Eye (tissue), 1 donor: ENCODE measurements at regions not wholly inside any gene's neighbourhood (a gene's known extent, or its start where the extent isn't known, plus 50 kb on each side); places are given as distances from the start of the nearest gene placed in this dataset.
A peak's percentile ranks its signal among the peaks of the same experiment; 100 is the strongest.
"Not testable (repeated sequence)": the region's sequence is repeated elsewhere in the genome, so short reads cannot be mapped to it uniquely, and the experiment has no call there.

Experiments
- DNase-seq: peaks from one replicate; pipeline ENCODE4 v3.0.0-alpha.2; 2015

DNA sequence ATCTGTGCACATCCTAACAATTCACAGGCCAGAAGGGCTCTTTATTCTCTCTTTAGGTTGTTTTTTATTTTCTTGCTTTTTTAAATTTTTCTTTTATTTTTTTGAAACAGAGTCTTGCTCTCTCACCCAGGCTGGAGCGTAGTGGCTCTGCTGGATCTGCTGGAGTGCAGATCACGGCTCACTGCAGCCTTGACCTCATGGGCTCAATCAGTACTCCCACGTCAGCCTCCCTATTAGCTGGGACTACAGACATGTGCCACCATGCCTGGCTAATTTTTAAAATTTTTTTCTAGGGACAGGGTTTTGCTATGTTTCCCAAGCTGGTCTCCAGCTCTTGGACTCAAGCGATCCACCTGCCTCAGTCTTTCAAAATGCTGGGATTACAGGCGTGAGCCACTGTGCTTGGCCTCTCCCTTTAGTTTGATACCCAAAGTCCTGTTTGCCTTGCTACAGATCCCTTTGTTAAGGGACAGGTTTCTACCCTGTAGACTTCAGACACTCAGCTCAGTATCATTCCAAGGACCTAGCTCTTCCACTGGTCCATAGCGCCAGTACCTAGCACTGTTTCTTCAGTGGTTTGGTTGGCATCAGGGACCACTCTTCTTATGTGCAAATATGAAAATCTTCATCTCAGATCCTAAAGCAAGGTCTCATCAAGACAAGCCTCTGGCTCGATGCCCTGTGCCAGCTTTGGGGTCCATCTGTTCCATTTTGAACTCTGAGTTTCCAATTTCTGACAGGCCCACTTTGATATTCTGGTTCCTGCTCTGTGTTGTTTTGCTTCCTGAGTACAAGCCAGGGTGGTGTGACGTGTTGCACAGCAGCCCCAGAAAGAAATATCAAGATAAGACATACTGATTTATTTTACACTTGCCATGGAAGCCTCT is 211.7 kb downstream of the FAT3 start:
- DNase-seq: no peak

DNA sequence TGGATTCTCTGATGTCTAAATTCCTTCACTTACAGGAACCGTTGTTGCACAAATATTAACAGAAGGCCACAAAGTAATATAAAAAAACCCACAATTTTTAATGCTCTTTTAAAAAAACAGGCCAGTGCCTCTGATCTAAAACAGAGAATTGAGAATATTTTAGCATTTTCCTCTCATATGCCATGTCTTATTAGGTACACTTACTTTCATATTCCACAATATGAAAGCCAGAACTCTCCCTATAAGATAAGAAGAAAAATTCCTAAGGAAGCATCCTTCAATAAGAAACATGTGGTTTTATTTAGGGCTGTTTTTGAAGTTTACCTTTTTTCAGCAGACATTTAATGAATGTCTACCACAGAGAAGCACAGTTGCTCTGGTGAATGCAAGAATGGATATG is 214.5 kb downstream of the FAT3 start:
- no peak for DNase-seq

DNA sequence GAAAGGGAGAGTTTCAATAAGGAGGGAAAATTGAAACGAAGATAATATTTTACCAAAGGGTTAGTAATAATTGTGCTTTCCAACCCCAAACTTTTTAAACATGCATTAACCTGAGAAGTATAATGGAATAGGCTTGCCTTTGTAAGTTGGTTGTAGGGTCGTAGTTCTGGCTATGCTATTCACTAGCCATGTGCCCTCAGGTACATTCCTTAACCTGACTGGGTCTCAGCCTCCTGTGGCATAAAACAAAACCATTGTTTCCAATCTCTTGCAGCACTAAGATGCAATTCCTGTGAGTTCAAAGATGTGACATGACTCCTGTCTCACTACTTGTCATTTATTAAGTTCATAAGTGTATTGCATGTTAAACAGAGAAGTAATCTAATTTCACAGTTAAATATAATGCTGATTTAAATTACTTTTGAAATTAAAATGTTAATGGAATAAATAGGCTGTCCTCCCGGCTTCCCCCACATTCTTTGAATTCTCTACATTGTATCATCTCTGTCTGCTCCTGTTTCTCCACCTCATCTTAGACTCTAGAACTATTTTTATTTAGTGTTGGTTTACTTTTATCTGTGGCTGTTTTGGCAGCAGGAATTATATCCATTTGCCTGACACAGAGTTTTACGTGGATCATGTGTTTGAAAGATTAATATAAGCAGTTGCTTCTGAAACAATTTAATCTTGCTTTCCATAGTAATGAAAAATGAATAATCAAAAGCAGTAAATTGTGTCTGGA is 216.3 kb downstream of the FAT3 start:
- DNase-seq: no peak

DNA sequence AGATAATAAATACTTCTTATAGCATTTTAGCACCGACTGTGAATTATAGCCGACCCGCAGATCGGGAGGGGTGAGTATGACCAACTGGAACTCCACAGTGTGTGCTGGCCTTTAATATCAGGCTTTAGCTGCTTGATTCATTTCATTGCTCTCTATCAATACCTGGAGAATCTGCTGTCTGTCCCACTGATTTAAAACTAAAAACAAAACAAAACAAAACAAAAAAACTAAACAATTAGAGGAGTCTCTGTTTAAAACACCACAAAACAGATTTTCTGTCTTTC is 216.8 kb downstream of the FAT3 start:
- DNase-seq: no peak

DNA sequence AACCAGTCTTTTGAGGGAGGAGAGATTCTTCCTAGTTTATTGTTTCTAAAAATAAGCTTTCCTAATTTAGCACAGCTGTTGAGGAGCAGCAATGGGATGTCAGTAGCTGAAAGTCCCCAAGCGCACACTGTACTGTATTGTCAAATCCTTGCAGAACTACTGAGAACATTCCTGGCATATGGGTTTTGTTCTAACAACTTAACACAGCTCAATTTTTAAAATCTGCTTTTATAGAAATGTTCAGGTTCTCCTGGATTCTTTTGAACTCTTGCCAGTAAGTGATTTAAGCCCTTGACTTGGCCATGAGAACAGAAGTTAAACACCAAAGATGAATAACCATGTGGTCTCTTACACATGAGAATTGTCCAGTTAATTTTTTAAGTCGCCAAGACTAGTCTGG is 218.6 kb downstream of the FAT3 start:
- no peak for DNase-seq

DNA sequence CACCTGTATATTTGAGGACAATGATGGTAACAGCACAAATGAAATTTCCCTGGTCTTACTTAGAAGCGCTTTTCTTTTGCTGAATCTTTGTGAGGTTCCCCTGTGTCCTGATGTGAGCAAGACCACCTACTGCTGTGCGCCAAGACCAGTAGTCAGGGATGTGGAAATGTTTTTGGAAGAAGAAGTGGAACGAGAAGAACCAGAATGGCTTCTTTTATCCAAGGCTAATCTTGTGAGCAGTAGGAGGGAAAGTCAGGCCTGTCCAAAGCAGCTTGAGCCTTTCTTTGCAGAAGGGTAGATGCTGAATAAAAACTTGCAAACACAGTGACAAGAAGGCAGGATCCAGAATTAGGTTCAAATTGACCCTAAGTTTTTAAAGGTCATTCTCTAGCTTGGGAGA is 223.0 kb downstream of the FAT3 start:
- DNase-seq: no peak

DNA sequence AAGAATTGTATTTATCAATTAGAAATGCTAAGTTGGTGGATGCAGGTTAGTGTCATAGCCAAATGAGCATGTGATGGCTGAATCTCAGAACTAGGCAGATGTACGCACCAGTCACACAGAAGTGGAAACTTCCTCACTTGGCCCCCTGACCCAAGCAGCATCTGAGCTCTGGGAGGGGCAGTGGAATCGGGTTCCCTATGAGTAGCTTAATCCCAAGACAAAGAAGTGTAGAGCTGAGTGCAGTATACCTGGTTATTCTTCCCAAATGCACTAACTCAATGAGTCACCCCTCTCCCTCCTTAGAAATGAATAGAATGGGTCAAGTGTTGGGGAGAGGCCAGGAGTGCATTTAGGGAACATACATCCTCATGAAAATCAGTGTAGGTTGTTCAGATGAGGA is 224.6 kb downstream of the FAT3 start:
- DNase-seq: no peak

DNA sequence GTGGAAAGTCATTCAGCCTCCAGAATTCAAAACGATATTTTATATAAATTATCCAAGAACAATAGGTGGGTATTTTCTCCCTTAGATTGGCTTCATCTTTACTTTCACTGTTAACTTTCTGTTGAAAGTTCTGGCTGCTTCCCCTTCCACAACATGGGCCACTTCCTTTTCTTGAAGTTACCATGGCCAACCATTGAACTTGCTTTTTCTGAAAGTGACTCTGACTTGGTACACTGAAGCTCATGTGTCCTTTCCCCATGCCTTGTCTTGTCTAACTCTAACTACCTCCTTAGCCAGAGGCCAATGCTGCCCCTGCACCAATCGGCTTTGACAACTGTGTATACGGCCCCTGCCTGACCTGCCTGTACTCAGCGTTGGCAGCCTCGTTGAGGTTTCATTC is 225.2 kb downstream of the FAT3 start:
- no peak for DNase-seq

DNA sequence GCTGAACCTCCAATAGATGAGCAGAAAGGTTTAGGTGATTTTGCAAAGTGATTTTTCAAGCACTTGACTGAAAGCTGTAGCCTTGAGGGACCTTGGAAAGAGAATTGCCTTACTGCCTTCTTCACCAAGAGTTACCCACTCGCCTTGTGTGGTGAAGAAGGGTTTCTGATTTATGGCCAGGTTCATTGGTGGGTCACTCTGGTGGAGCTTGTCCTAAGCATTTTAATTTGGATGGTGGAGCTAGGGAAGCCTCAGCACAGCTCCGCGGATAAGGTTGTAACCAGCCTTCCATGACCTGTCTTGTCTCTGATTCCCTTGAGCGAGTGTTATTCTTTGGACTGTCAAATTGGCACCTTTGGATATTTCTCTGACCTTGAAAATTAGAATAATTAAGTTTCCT is 226.4 kb downstream of the FAT3 start:
- DNase-seq: no peak

DNA sequence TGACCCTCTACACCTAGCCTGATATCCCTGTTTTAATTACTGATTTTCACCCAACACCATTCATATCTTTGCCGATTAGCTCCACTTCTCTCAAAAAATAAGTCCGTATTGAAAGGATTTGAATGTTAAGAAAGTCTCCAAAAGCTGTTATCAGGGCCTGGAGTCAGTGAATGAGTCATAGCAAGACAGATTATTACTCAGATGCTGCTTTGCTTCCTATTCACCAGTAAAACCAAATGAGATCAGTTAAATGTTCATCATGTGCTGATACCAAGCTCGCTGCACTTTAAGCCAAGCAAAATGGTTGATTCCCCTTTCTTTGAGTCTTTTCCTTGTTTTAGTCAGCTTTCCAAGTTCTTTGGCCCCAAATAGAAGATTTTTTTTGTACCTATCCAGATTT is 228.4 kb downstream of the FAT3 start:
- DNase-seq: no peak

DNA sequence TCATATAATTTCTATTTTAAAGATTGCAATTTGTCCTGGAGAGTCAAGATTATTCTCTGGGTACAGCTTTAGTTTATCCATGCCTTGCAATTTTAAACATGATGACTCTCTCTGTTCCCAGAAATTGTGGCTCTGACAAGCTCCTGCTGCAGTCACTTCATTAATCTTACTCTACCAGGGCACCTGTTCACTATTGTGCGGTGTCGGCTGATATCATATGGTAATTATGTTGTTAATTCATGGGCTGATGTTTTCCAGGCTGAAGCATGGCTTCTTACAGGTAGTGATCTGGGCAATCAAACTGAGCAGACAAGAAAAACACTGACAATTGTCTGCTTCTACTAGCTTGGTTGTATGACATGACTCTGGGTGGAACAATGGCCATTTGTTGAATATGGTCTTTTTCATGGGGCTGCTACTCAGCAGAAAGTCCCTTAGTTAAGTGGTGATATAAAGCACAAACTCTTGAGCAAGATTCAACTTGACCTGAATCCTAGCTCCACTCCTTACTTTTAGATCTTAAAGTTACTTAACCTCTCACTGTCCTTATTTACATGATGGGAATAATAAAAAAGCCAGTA is 230.7 kb downstream of the FAT3 start:
- DNase-seq: no peak

DNA sequence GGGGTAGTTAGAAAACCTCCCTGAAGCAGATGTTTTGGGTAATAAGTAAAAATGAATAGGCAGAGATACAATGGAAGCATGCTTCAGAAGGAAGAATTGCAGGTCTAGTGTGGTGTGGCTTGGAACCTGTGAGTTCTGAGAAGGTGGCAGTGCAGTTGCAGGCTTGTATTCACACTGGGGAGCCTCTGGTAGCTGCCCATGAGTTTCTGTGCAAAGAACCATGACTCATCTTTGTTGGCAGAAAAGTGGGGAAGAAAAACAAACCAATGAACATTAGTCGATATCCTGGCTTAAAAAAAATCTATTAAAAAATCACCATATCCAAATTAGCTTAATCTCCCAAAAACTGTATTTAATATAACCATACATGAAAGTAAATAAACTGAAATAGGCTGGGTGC is 232.6 kb downstream of the FAT3 start:
- no peak for DNase-seq

DNA sequence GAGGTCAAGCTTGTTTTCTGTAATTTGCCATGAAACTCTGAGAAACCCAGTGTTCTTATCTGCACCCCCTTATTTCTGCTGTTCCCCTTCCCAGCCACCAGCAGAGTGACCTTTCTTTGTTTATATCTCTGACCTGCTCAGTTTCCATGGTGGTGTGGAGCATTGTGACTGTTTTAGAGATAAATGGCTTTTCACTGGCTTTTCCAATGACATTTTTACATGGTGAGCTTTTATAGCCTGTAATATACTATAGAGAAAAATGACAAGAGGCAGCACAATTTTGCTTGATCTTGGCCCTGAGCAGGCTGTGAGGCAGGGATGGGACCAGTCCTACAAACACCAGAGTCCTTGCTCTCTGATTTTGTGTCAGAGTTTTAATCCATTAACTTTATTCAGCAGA is 233.9 kb downstream of the FAT3 start:
- no peak for DNase-seq

DNA sequence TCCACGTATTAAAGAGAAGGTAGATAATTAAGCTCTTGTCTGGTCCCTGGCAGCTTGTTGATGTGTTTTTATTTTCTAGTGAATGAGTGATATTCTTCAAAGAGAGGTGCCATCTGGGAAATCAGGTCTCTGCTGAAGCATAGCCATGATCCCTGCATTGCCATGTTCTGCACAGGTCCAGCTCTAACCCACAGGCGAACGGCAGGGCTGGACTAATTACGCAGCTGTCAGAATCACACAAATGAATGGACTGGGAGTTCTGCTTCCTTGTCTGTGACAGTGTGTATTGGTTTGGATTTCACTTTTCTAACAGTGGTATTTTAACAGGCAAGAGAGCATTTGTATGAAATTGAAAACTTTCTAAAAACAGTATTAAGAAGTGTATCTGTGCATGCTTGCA is 235.6 kb downstream of the FAT3 start:
- peak; percentile 59 for DNase-seq

DNA sequence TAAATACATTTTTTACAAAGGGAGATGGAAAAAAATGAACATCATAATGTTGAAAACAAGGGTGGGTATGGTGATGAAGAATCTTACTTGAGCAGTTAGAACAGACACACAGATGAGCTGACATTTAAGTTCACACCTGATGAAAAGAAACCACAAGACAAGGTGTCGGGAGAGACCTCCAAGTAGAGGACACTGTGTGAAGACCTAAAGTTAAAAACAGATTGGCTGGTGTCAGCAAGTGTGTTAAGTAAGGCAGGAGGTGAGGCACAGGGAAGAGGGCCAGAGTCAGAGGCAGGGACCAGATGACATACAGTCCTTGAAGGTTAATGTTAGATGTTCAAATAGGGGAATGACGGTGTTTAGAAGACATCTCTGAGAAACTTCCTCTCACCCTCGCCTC is 236.8 kb downstream of the FAT3 start:
- no peak for DNase-seq

DNA sequence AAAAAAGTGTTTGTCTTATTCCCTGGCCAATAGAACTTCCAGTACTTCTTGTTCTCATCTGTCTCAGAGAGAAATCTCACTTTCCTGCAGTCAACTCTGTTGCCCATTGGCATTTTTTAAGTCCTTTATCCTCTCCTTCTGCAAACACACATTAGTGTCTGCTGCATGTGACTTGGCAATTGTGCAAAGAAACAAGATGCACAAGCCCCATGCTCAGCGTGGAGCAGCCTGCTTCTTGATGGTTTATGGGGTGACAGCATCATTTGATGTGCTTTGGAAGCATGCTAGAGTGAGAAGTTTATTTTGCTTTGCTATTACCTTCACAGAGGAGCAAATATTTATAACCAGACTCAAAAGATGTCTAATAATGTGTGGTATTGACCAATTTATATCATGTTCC is 238.2 kb downstream of the FAT3 start:
- no peak for DNase-seq

DNA sequence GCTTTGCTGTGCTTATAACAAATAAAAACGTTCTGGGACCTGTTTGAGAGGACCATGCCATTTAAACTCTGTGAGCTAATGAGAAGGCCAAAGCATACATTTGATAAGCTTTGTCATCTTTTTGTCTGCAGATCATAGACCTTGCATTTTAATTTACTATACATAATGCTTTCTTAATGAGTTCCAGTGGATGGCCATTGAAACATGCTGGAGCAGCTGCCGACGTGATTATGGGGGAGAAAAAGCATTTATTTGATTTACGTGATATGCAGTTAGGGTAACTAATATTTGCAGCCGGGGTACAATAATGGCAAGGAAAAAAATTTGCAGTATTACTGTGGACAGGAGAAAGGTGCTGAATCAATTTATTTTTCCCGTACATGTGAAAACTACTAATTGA is 240.2 kb downstream of the FAT3 start:
- no peak for DNase-seq

DNA sequence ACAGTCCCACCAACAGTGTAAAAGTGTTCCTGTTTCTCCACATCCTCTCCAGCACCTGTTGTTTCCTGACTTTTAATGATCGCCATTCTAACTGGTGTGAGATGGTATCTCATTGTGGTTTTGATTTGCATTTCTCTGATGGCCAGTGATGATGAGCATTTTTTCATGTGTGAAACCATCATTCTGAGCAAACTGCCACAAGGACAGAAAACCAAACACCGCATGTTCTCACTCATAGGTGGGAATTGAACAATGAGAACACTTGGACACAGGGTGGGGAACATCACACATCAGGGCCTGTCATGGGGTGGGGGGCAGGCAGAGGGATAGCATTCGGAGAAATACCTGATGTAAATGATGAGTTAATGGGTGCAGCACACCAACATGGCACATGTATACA is 240.8 kb downstream of the FAT3 start:
- DNase-seq: not testable (repeated sequence)

DNA sequence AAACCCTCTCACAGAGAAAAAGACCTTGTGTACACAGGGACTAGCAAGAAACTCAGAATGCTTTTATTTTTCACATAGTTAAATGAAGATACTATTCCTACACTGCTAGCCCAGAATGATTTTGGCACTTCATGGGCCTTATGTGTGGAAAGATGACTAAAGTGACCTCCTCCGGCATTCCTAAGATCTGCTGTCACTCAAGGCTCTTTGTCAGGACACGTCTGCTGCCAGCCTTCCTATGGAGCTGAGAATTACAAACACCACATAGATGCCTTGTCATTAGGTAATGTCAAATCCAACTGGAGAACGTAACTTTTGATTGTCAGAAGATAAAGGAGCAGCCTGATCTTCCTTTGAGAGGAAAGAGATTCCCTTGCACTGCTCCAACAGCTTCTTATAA is 249.1 kb downstream of the FAT3 start:
- no peak for DNase-seq

DNA sequence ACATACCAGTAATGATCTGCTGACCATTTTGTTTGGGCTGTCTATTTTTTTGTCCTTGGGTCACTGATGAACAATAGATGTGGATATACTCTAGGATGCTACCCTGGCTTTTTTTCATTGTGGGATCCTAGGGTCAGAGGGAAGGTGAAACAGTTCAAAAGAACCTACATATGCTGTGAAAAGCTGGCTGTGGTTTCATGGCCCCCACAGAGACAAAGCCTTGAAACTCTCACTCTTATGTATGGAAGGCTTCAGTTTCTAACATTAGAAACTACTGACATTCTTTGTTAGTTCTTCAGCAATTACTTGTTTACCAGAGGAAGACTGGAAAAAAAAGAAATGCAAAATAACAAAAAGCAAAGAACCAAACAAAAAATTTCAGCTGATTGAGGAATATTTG is 250.7 kb downstream of the FAT3 start:
- DNase-seq: no peak

DNA sequence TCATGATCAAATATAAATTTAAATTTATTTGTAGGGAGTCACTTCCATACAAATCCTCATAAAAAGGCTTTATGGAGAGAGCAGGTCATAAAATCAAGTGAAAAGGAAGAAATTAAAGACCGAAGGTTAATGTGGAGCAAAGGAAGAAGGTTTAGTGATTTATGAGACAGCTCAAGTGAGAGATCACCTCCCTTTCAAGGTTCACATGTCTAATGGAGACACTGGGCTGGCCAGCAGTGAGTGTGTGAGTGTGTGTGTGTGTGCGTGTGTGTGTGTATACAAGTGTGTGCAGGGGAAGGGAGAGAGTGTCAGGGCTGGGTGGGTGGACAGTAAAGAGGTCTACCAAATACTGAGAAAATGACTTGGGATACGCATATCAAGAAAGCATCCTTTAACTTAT is 251.2 kb downstream of the FAT3 start:
- DNase-seq: no peak

DNA sequence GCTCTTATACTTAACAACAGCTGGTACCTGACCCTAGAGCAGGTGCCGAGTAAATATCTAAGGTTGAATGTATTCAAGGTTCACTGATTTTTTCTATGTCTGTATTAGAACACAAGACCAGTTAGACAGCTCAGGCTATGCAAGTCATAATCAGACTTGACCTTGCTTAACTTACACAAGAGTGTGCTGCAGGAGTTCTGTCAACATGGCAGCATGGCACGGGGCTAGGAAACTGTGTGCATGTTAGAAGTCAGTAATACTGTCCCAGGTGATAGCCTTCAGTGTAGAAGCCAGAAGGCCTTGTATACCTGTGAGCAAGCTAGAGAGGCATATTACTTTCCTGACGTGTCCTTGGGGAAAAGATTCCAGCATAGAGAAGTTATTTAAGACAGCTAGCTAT is 253.1 kb downstream of the FAT3 start:
- no peak for DNase-seq

DNA sequence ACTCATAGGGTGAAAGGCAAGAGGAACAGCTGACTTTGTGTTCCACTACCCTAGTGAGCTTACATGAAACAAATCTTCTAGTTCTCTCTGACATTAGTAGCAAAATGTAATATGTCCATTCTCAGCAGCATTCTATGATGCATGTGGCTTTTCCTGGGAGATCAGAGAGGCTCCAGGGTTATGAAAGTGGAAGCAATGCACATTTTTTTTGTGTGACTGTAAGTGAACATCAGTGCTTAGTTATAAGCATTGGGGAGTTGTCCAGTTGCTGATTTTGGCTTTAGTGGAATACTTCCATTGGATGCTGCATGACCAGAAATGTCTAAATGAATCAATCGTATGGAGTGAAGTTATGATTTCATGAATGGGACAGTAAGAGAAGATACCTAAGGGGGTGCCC is 255.9 kb downstream of the FAT3 start:
- no peak for DNase-seq

DNA sequence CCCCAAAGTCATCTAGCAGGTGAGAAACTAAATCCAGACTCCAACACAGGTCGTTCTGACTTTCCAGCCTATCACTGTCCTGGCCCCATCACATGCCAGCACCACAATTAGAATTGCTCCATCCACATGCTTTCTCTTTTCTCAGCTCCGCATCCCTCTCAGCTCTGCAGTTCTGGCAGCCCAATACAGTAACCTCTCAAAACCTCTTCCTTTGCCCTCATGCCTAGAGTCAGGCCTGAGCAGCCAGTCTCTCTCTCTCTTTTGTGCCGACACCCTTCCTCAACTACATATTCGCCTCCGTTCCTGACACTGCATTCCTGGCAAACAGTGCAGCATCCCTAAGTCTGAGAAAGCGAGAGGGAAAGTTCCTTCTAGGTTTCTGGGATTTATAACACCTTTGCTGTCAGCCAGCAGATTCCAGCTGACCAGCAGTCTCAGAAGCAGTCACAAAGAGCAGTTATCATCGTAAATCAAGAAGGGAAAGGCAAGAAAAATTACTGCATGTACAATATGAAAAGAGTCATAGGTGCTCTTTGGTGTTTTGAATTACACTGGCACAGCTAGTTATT is 258.0 kb downstream of the FAT3 start:
- DNase-seq: no peak
